Adrenal gland (tissue), 9 donors: ENCODE measurements at regions not wholly inside any gene's neighbourhood (a gene's known extent, or its start where the extent isn't known, plus 50 kb on each side); places are given as distances from the start of the nearest gene placed in this dataset.
A peak's percentile ranks its signal among the peaks of the same experiment; 100 is the strongest.

Experiments
- DNase-seq, 7 donors: peaks; one replicate each; pipeline ENCODE4 v3.0.0-alpha.2; 2019 to 2020
- H3K27ac ChIP-seq, 5 donors: fragments of 200-600 bp; sonication (generic) in 4 of 5; 1 replicate in 3 of 5; 2 replicates in 2 of 5; pipeline versions ENCODE4 v1.5.1 to v1.8.0; 2016 to 2020; ENCODE audit warnings: mild to moderate bottlenecking in 1 of 5
- H3K27me3 ChIP-seq: fragments of 200-600 bp; 2 replicates; pipeline ENCODE4 v1.8.0; 2021
- H3K36me3 ChIP-seq, 2 donors: fragments of 200-600 bp; replicated peaks in 1 of 2; 1 replicate in 1 of 2; 2 replicates in 1 of 2; pipeline versions ENCODE4 v1.5.1 to v1.8.0; 2018 to 2022
- H3K4me1 ChIP-seq, 2 donors: fragments of 200-600 bp; replicated peaks in 1 of 2; 1 replicate in 1 of 2; 2 replicates in 1 of 2; pipeline versions ENCODE4 v1.5.1 to v1.8.0; 2018 to 2021
- H3K4me3 ChIP-seq, 4 donors: fragments of 200-600 bp; sonication (generic) in 3 of 4; one replicate each; pipeline ENCODE4 v1.5.1; 2016 to 2018
- H3K9me3 ChIP-seq, 3 donors: fragments of 200-600 bp; sonication (generic) in 1 of 3; replicated peaks in 1 of 3; 1 replicate in 2 of 3; 2 replicates in 1 of 3; pipeline versions ENCODE4 v1.5.1 to v1.8.0; 2016 to 2021
- POLR2A ChIP-seq, 2 donors: fragments of 450-650 bp; IDR thresholded peaks; one replicate each; pipeline ENCODE4 v1.6.1; 2017; ENCODE audit warnings: antibody characterized with exemption in 2 of 2, mild to moderate bottlenecking in 2 of 2, moderate library complexity in 1 of 2
- WGBS, 4 donors: extraction: QIAGEN DNeasy Blood & Tissue Kit in 2 of 4; methylation state at CpG; one replicate each; pipeline versions ENCODE4 v1.1.5 to v1.1.7; 2013 to 2017; 5-methylcytosine and 5-hydroxymethylcytosine counted together
- intact Hi-C, 2 donors: fragments of 100-400 bp; cut with DNase I; formaldehyde crosslinking; loops; one replicate each; pipeline versions ENCODE4 v1.14.1 to v1.15.0; 2022 to 2023
- TF ChIP-seq, protein P1 (sequence below), 6 experiments: fragments of 450-650 bp in 4 of 6; fragments of 200-600 bp in 2 of 6; sonication (generic) in 1 of 6; IDR thresholded peaks; 1 replicate in 5 of 6; 2 replicates in 1 of 6; pipeline versions ENCODE4 v1.5.1 to v1.8.0; 2016 to 2021; ENCODE audit warnings: antibody characterized with exemption in 6 of 6, mild to moderate bottlenecking in 2 of 6, moderate library complexity in 1 of 6
- donor health status: healthy with polysubstance abuse.
- donor health status: Bipolar disorder and iron deficiency.
- donor health status: DM: yes; HTN: yes; CAD: no.
- donor health status: DM: no; HTN: no; CAD: no.
- donor health status: DM: no; HTN: no; CAD: no.

DNA sequence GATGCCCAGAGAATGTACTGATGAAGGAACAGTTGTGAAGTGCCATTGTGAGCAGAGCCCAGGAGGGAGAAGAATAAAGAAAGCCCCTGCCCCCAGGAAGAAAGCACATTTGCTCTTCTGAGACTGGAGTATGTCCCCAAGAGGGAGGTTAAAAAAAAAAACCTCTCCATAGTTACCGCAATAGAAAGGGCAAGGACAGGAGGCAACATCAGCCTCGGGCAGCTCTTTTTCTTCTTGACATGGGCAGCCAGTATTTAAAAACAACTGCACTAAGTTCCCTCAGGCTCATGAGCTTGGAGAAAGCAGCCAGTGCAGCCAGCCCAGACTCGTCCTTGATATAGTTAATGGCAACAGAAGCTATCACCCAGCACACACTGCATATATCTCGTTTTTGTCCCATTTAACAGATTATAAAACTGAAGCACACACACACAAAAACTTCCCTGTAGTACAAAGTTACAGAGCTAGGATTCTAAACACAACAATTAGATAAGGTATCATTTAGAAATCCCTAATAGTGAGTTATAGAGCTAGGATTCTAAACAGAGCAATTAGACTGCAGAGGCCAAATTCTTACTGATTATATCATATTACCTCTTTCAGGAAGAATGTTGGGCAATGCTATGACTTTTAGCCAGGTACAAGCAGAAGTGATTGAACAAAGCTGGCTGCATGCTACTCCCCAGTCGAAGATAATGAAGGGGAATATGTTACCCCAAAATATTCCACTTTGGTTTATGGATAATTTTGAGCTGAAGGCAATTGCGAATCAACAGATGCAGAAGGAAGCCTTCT is 823.5 kb downstream of the GRID1 start:
- Histone ChIP-seq H3K4me1 (no peaks in the 10 kb centered on the region), H3K9me3 (no peaks in the 10 kb centered on the region), H3K27me3 (no peaks in the 10 kb centered on the region), H3K36me3 (no peaks in the 10 kb centered on the region), H3K4me3 (no peak overlapping the region), H3K27ac (no peak overlapping the region)
- TF ChIP-seq, protein P1, sequence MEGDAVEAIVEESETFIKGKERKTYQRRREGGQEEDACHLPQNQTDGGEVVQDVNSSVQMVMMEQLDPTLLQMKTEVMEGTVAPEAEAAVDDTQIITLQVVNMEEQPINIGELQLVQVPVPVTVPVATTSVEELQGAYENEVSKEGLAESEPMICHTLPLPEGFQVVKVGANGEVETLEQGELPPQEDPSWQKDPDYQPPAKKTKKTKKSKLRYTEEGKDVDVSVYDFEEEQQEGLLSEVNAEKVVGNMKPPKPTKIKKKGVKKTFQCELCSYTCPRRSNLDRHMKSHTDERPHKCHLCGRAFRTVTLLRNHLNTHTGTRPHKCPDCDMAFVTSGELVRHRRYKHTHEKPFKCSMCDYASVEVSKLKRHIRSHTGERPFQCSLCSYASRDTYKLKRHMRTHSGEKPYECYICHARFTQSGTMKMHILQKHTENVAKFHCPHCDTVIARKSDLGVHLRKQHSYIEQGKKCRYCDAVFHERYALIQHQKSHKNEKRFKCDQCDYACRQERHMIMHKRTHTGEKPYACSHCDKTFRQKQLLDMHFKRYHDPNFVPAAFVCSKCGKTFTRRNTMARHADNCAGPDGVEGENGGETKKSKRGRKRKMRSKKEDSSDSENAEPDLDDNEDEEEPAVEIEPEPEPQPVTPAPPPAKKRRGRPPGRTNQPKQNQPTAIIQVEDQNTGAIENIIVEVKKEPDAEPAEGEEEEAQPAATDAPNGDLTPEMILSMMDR (IDR thresholded peaks at IDR 0.05): no peak
- TF ChIP-seq POLR2A (IDR thresholded peaks at IDR 0.05): no peak
- whole genome bisulfite sequencing, 4 donors: 46 to 52% (median 49%) methylated on average over 6 of the region's 6 CpGs
- DNase-seq: no peak
- intact Hi-C loops: no loop called here

DNA sequence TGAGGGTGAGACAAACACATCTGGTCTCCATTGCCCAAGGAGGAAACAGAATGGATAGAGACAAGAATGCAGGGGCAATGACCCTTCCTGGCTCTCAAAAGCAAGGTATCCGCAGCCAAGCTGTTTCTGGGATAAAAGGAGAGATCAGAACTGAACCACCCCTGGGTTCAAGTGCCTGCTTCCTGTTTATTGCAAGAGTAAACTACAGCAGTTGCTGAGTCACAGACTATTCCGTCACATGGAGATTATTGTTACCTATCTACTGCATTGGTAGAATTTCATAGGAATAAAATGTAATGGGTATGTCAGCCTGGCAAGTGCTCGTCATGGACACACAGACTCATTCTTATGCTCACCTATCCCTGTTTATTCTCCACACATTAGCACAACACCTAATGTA is 821.6 kb downstream of the GRID1 start:
- no peak for DNase-seq
- H3K27ac ChIP-seq: no peak overlapping the region
- no peaks in the 10 kb centered on the region for H3K36me3 ChIP-seq
- intact Hi-C loops: no loop called here
- TF ChIP-seq POLR2A (IDR thresholded peaks at IDR 0.05): no peak
- H3K4me1 ChIP-seq: no peaks in the 10 kb centered on the region
- H3K4me3 ChIP-seq: no peak overlapping the region
- no peaks in the 10 kb centered on the region for H3K9me3 ChIP-seq
- WGBS, 4 donors: 77 to 84% (median 81%) methylated on average over 3 of the region's 3 CpGs
- no peaks in the 10 kb centered on the region for H3K27me3 ChIP-seq

DNA sequence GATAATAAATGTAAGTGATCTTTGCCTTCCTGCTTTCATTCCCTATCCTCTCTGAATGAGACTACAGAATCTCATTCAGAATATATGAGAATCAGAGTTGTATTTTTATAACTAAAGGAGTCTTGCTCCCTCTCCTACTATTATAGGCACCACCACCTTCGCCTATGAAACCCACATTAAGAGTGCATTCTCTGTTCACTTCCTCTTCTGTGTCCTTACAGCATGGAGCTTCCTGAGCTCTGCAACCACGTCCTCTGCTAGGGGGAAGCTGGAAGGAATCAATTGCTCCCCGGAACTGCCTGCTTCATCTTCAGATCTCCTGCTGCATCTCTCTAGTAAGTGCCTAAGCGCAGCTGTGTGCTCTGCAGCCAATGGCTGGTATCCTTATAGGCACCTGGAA is 820.7 kb downstream of the GRID1 start:
- no peak for DNase-seq
- Histone ChIP-seq H3K27ac (no peak overlapping the region), H3K9me3 (no peaks in the 10 kb centered on the region), H3K36me3 (no peaks in the 10 kb centered on the region), H3K4me1 (no peaks in the 10 kb centered on the region), H3K4me3 (no peak overlapping the region), H3K27me3 (no peaks in the 10 kb centered on the region)
- intact Hi-C loops: no loop called here
- TF ChIP-seq, protein P1 (IDR thresholded peaks at IDR 0.05): no peak
- no peak for TF ChIP-seq POLR2A (IDR thresholded peaks at IDR 0.05)
- WGBS, 4 donors: 57 to 72% (median 63%) methylated on average over 4 of the region's 4 CpGs

DNA sequence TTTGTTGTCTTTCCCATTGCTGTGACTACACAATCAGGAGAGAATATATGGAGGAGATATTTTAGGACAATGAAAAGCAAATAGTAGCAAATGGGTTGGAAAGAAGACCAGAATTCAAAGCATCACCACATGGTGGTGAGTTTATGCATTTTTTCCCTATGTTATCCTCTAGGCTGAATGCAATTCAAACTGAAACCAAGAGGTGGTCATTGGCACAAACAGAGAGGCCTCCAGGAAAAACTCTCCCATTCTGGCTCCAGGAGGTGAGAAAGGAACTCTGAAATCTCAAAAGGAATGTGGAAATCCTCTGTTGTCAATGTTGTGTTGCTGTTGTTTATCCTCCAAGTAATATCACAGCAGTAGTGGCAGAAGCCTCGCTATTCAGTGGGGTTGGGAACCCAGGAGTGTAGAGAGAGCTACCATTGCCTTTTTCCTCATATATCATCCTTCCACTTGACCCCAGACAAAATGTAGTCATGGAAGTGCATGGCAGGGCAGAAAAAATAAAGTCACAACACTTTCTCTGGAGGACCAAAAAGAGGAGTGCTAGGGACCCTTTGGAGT is 819.1 kb downstream of the GRID1 start:
- WGBS, 4 donors: 80 to 92% (median 86%) methylated on average over 1 of the region's 1 CpG
- TF ChIP-seq, protein P1 (IDR thresholded peaks at IDR 0.05): no peak
- TF ChIP-seq POLR2A (IDR thresholded peaks at IDR 0.05): no peak
- Histone ChIP-seq H3K36me3 (no peaks in the 10 kb centered on the region), H3K9me3 (no peaks in the 10 kb centered on the region), H3K4me1 (no peaks in the 10 kb centered on the region), H3K4me3 (no peak overlapping the region), H3K27me3 (no peaks in the 10 kb centered on the region), H3K27ac (no peak overlapping the region)
- DNase-seq: no peak
- intact Hi-C loops: no loop called here

DNA sequence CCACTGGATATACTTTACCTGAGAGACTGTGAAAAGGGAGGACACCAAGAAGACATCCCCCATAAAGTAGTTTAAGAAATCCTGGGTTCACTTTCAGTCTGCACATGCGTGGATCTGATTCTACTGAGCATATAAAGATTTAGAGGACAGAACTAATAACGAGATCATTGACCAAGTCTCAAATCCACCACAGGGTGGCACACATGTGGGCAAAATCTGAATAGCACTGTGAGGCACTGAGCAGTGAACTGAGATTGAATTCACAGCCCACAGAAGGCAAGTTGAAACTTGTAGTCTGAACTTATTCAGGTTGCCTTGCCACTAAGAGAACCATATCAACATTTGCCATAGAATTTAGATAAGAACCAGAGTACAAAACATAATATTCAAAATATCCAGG is 818.6 kb downstream of the GRID1 start:
- WGBS, 4 donors: 13 to 31% (median 27%) methylated on average over 2 of the region's 2 CpGs
- intact Hi-C loops: no loop called here
- H3K9me3 ChIP-seq: no peaks in the 10 kb centered on the region
- no peaks in the 10 kb centered on the region for H3K27me3 ChIP-seq
- no peaks in the 10 kb centered on the region for H3K4me1 ChIP-seq
- no peak overlapping the region for H3K27ac ChIP-seq
- no peak overlapping the region for H3K4me3 ChIP-seq
- TF ChIP-seq, protein P1 (IDR thresholded peaks at IDR 0.05): peak in 5 of 6 experiments; percentile 30 to 62 (median 49)
- no peak for TF ChIP-seq POLR2A (IDR thresholded peaks at IDR 0.05)
- no peaks in the 10 kb centered on the region for H3K36me3 ChIP-seq
- DNase-seq: peak in 6 of 7 donors; percentile 24 to 78 (median 42)
